NB4 (cell line): ENCODE measurements at regions not wholly inside any gene's neighbourhood (a gene's known extent, or its start where the extent isn't known, plus 50 kb on each side); places are given as distances from the start of the nearest gene placed in this dataset.

ENCODE experiments used
- MYC ChIP-seq: IDR thresholded peaks from 2 replicates; pipeline ENCODE4 v1.6.1; 2011; ENCODE audit warnings: low read depth, low read length
- POLR2A ChIP-seq: IDR thresholded peaks from 2 replicates; pipeline ENCODE4 v1.6.1; 2011; ENCODE audit warnings: mild to moderate bottlenecking; ENCODE audit not compliant: insufficient read length; ENCODE audit errors: extremely low read depth
- TF ChIP-seq, protein P1 (sequence below): IDR thresholded peaks from one replicate; pipeline ENCODE4 v1.5.1; 2012; ENCODE audit warnings: low read depth, low read length
- TF ChIP-seq, protein P2 (sequence below): IDR thresholded peaks from 2 replicates; pipeline ENCODE4 v1.6.1; 2011; ENCODE audit warnings: low read depth, low read length

DNA sequence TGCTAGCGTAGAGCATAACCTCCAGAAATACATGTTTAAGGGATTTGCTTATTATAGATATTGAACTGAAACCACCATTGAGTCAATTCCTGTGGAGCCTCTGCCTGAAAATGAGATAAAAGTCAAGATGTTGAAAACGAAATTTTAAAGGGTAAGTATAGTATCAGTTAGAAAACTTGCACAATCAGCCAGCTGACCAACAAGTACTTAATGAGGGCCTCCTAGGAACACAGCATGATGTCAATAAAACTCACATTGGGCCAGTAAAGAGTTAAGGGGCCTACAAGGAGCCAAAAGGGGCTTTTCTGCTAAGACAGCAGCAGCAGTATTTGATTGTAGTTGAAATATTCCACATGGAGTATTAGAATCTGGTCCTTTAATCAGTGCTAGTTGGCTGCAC is 314.1 kb upstream of the PPARGC1A start:
- TF ChIP-seq, protein P1, sequence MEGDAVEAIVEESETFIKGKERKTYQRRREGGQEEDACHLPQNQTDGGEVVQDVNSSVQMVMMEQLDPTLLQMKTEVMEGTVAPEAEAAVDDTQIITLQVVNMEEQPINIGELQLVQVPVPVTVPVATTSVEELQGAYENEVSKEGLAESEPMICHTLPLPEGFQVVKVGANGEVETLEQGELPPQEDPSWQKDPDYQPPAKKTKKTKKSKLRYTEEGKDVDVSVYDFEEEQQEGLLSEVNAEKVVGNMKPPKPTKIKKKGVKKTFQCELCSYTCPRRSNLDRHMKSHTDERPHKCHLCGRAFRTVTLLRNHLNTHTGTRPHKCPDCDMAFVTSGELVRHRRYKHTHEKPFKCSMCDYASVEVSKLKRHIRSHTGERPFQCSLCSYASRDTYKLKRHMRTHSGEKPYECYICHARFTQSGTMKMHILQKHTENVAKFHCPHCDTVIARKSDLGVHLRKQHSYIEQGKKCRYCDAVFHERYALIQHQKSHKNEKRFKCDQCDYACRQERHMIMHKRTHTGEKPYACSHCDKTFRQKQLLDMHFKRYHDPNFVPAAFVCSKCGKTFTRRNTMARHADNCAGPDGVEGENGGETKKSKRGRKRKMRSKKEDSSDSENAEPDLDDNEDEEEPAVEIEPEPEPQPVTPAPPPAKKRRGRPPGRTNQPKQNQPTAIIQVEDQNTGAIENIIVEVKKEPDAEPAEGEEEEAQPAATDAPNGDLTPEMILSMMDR, result no peak
- no peak for TF ChIP-seq MYC
- TF ChIP-seq POLR2A, result no peak
- TF ChIP-seq, protein P2, sequence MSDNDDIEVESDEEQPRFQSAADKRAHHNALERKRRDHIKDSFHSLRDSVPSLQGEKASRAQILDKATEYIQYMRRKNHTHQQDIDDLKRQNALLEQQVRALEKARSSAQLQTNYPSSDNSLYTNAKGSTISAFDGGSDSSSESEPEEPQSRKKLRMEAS, result no peak
